ENCODE measurements at regions not wholly inside any gene's neighbourhood (a gene's known extent, or its start where the extent isn't known, plus 50 kb on each side); places are given as distances from the start of the nearest gene placed in this dataset.
"Not testable (repeated sequence)": the region's sequence is repeated elsewhere in the genome, so short reads cannot be mapped to it uniquely, and the experiment has no call there.

DNA sequence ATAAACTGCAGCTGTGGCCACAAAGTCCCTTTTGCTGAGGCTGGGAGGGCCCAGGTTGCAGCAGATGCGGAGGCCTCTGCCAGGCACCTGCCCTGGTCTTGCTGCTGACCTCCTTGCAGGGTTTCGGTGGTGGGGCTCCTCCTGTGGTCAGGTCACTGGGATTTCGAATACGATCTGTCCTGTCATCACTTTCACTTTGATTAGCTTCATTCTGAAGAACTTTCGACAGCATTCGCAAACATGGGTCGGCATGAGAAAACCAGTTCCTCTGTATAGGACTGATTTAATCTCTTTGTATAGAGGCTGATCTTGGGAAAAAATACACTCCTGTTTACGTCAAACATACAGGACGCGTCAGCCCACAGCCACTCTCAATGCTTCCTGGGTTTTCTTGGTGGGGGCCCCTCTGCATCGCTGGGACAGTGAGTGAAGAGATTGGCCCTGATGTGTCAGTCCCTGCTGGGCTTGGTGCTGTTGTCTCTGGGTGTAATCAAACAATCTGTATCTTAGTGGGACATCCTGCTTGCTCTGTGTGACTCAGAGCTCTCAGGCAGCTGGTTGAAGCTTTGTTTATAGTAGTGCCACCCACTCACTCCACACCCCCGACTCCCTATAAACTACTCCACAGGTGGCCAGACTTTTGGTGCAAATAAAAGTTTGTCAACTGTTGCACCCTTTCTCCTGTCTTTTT, 209.4 kb upstream of the CXCR4 start:
- H3K27me3 ChIP-seq (ENCODE audit: low read depth) = no peaks in the 10 kb centered on the region
- in situ Hi-C loops (cut with MboI; ENCODE audit: low sequenced_read_pairs) = no loop called here
- H3K36me3 ChIP-seq (replicated peaks) = no peaks in the 10 kb centered on the region; the same call in 1 of the 2 replicates
- H3K4me3 ChIP-seq = no peak overlapping the region
- H3K4me1 ChIP-seq = peaks cover 5% of the 10 kb centered on the region; the same call in 1 of the 2 replicates
- DNase-seq (ENCODE audit: low spot score in 2 of 2) = no peak
- no peaks in the 10 kb centered on the region for H3K9me3 ChIP-seq

DNA sequence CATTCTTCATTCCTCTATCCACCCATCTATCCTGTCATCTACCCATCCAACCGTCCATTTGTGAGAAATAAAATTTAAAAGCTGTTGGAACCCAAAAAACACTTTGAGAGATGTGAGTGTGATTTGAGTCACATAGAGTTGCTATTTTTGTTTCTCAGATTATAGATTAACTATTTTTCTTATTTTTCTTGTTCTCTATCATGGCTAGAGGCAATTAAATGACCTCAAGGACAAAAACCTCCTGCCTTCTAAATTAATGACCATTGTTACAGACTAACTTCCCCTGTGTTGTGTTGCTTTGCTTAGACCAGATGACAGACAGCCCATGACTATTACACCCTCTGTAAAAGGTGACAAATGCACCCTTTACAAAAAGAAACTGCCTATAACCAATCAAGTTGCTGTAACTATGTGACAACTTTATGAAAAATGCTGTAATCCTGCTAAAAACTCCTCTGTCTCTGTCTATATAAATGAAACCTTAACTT, 207.9 kb upstream of the CXCR4 start:
- in situ Hi-C loops (cut with MboI; ENCODE audit: low sequenced_read_pairs) = no loop called here
- Histone ChIP-seq H3K9me3 (no peaks in the 10 kb centered on the region), H3K27me3 (ENCODE audit: low read depth) (no peaks in the 10 kb centered on the region), H3K4me1 (peaks cover 5% of the 10 kb centered on the region; the same call in 1 of the 2 replicates), H3K4me3 (no peak overlapping the region), H3K36me3 (replicated peaks) (no peaks in the 10 kb centered on the region; the same call in 1 of the 2 replicates)
- DNase-seq (ENCODE audit: low spot score in 2 of 2) = no peak

DNA sequence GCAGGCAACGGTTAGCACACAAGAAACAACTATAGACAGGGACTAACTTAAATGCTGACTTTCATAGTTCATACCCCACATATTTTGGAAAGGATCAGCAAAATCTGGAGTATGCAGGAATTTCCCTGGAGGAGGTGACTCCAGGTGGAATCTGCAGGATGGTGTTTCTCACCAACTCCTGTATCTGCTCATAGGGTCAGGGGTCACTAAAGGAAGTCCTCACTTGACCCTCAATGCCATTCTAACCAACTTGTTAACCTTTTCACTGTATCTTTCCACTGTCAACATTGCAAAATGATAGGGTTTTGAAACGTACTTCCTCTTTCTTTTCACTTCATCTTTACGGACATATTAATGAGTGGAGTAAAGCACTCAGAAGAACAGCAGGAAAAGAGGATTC, 207.0 kb upstream of the CXCR4 start:
- in situ Hi-C loops (cut with MboI; ENCODE audit: low sequenced_read_pairs) = no loop called here
- Histone ChIP-seq H3K27me3 (ENCODE audit: low read depth) (no peaks in the 10 kb centered on the region), H3K9me3 (no peaks in the 10 kb centered on the region), H3K4me1 (peaks cover 5% of the 10 kb centered on the region; the same call in 1 of the 2 replicates), H3K36me3 (replicated peaks) (no peaks in the 10 kb centered on the region; the same call in 1 of the 2 replicates), H3K4me3 (no peak overlapping the region)
- DNase-seq (ENCODE audit: low spot score in 2 of 2) = no peak

DNA sequence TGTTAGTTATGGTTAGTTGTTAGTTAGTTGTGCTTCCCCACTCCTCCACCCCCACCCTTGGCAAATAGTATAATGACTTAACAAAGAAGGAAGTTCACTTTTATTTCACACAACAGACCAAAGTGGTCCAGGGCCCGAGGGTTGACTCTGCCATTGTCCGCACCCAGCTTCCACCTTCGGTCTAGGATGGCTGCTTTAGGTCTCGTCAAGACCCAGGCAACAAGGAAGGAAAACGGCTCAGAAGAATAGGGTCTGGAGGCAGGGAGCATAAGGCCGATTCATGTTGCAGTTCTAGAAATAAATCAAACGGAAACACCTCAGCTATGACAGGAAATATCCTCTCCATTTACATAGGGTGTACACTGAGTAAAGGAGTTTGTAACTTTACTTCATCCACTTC, 206.0 kb upstream of the CXCR4 start:
- in situ Hi-C loops (cut with MboI; ENCODE audit: low sequenced_read_pairs) = no loop called here
- Histone ChIP-seq H3K4me3 (no peak overlapping the region), H3K9me3 (no peaks in the 10 kb centered on the region), H3K27me3 (ENCODE audit: low read depth) (no peaks in the 10 kb centered on the region), H3K36me3 (replicated peaks) (no peaks in the 10 kb centered on the region; the same call in 1 of the 2 replicates), H3K4me1 (peaks cover 5% of the 10 kb centered on the region; the same call in 1 of the 2 replicates)
- no peak for DNase-seq (ENCODE audit: low spot score in 2 of 2)

DNA sequence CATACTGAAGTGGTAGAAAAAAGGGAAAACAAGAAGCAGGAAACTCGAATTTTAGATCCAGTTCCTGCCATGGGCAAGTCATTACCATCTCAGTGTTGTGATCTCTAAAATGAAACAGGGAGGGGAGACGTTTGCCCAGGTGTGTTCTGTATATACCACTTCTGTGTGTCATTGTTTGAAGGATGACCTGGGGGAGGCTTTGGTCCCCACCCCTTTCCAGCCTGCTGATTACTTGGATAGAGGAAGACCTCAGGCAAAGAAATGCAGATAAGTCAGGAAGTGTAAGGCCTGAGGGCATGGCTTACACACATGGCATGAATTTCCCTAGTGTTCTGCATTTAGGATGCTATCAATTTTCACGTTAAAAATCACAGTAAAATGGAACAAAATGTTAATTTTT, 205.2 kb upstream of the CXCR4 start:
- Histone ChIP-seq H3K36me3 (replicated peaks) (no peaks in the 10 kb centered on the region; the same call in 1 of the 2 replicates), H3K27me3 (ENCODE audit: low read depth) (no peaks in the 10 kb centered on the region; the same call in 1 of the 2 replicates), H3K9me3 (no peaks in the 10 kb centered on the region), H3K4me1 (peaks cover 5% of the 10 kb centered on the region; the same call in 1 of the 2 replicates), H3K4me3 (no peak overlapping the region)
- no peak for DNase-seq (ENCODE audit: low spot score in 2 of 2)
- in situ Hi-C loops (cut with MboI; ENCODE audit: low sequenced_read_pairs) = no loop called here

DNA sequence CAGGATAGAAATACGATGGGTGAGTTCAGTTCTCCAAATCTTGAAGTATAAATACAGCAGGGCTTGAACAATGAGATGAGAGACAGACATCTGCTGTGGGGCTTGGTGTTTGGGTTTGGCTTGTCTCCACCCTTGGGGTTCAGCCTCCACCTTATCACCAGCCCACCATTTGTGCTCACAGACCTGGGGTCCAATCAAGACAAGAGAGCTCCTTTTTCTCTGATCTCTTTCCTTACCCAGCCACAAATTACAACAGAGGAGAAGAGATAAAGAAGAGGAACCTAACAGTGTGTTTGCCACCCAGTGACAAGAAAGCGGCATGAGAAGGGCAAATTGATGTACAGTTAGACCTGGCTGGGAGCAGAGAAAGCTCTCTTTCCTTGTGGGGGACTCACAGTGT, 204.5 kb upstream of the CXCR4 start:
- H3K4me1 ChIP-seq = peaks cover 5% of the 10 kb centered on the region; the same call in 1 of the 2 replicates
- in situ Hi-C loops (cut with MboI; ENCODE audit: low sequenced_read_pairs) = no loop called here

DNA sequence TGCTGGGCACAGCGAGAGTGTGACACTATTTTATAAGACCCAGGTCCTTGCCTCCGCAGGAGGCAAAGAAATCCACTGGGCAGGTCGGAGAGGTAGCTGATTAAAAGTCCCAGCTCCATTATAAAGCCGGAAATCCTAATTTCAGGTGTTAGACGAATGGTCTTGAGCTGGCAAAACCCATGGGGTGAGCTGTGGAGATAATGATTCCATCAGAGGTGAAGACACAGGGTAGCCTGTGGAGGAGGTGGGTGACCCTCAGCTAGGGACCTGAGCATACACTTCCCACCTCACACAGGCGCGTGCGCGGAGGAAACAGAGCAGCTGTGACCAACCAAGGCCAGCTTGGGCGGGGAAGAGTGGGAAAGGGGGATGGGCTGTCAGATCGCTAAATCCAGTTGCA, 201.7 kb upstream of the CXCR4 start:
- Histone ChIP-seq H3K36me3 (replicated peaks) (no peaks in the 10 kb centered on the region; the same call in 1 of the 2 replicates), H3K27me3 (ENCODE audit: low read depth) (no peaks in the 10 kb centered on the region; the same call in 1 of the 2 replicates), H3K4me3 (no peak overlapping the region), H3K9me3 (no peaks in the 10 kb centered on the region), H3K4me1 (peaks cover 5% of the 10 kb centered on the region; the same call in 1 of the 2 replicates)
- no peak for DNase-seq (ENCODE audit: low spot score in 2 of 2)
- in situ Hi-C loops (cut with MboI; ENCODE audit: low sequenced_read_pairs) = no loop called here

More for the DNA sequence above, 204.5 kb upstream of the CXCR4 start:
- no peak for DNase-seq (ENCODE audit: low spot score in 2 of 2)
- no peak overlapping the region for H3K4me3 ChIP-seq
- H3K9me3 ChIP-seq = no peaks in the 10 kb centered on the region
- no peaks in the 10 kb centered on the region; the same call in 1 of the 2 replicates for H3K36me3 ChIP-seq (replicated peaks)
- no peaks in the 10 kb centered on the region; the same call in 1 of the 2 replicates for H3K27me3 ChIP-seq (ENCODE audit: low read depth)

DNA sequence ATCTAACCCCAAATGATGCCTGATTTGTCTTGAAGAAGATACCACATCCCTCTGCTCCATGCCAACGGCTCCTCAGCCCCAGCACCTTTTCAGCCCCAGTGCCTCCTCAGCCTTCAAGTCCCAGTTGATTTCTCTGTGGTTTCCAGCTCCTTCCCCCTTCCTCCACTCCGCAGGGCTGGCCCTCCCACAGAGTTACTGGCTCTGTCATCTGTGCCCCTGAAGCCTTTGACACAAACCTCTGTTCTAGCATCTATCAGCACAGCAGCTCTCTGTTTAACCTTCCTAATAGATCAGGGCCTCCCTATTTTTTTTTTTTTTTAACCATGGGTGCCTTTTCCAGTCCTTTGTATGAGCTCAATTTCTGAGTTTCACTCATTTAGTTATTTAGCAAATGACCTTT, 201.3 kb upstream of the CXCR4 start:
- Histone ChIP-seq H3K27me3 (ENCODE audit: low read depth) (no peaks in the 10 kb centered on the region; the same call in 1 of the 2 replicates), H3K36me3 (replicated peaks) (no peaks in the 10 kb centered on the region), H3K4me1 (peaks cover under 1% of the 10 kb centered on the region; the same call in 1 of the 2 replicates), H3K4me3 (no peak overlapping the region), H3K9me3 (no peaks in the 10 kb centered on the region)
- in situ Hi-C loops (cut with MboI; ENCODE audit: low sequenced_read_pairs) = no loop called here
- no peak for DNase-seq (ENCODE audit: low spot score in 2 of 2)

DNA sequence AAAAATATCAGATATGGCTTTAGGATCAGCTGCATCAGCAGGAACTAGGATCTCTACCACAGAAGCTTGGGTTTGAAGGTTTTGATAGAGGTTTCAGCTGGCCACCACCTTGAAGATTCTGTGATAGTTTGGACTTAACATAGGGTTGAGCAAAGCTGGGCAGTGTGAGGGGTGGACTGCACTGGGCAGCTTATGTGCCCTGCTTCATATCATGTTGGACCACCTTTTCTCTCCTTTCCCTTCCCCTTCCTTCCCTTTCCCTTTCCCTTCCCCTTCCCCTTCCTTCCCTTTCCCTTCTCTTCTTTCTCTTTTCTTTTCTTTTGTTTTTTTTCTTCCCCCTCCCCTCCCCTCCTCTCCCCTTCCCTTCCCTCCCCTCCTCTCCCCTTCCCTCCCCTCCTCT, 196.3 kb upstream of the CXCR4 start:
- Histone ChIP-seq H3K4me1 (no peaks in the 10 kb centered on the region), H3K36me3 (replicated peaks) (no peaks in the 10 kb centered on the region), H3K27me3 (ENCODE audit: low read depth) (no peaks in the 10 kb centered on the region; the same call in 1 of the 2 replicates), H3K4me3 (no peak overlapping the region), H3K9me3 (no peaks in the 10 kb centered on the region)
- in situ Hi-C loops (cut with MboI; ENCODE audit: low sequenced_read_pairs) = no loop called here
- DNase-seq (ENCODE audit: low spot score in 2 of 2) = no peak

DNA sequence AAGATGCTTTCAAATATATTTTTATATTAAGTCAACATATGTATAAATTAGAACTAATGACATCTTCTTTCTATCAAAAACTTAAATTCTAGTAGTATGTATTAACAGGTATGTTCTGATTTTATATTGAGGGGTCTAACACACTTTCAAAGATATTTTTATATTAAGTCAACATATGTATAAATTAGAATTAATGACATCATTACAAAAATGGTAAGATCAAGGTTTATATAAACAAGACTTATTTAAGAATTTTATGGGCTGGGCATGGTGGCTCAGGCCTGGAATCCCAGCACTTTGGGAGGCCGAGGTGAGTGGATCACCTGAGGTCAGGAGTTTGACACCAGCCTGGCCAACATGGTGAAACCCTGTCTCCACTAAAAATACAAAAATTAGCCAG, 194.6 kb upstream of the CXCR4 start:
- DNase-seq (ENCODE audit: low spot score in 2 of 2); H3K4me1 ChIP-seq; H3K27me3 ChIP-seq (ENCODE audit: low read depth); H3K4me3 ChIP-seq; H3K36me3 ChIP-seq (replicated peaks); in situ Hi-C loops (cut with MboI; ENCODE audit: low sequenced_read_pairs); H3K9me3 ChIP-seq: not testable (repeated sequence)

DNA sequence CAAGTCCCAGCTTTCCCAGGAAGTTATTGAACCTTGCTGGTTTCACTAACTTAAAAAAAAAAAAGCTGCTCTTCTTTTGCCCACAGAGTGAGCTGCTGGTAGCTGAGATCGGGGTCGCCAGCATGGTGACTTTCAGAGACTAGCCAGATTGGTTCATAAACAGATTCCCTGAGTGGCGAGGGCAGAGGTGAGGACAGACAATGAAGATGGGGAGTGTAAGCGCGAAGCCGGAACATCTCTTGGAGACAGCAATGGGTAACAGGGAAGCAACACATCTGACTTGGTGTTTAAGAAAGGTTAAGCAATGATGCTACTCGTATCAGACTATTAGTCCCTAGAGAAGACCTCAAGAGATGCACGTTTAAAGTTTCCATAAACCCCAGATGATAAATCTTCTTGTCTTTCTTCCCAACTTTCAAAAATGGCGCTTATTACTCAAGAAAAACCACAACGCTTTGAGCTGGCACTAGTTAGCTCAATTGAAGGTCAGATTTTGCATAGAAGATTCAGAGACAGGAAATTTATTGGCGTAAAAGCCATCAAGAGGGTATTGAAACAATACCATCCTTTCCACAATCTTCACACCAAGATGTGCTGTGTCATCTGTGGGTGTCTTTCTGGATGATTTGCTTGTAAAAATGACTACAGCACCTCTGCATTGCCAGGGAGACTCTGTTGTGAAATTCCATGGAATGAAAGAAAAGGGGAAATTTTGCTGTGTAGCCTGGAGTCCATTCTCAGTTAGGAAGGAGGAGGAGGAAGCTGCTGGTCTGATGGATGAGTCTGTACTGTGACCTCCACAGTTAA, 193.1 kb upstream of the CXCR4 start:
- Histone ChIP-seq H3K27me3 (ENCODE audit: low read depth) (no peaks in the 10 kb centered on the region), H3K4me1 (no peaks in the 10 kb centered on the region), H3K4me3 (no peak overlapping the region), H3K36me3 (replicated peaks) (no peaks in the 10 kb centered on the region), H3K9me3 (no peaks in the 10 kb centered on the region)
- DNase-seq (ENCODE audit: low spot score in 2 of 2) = no peak
- in situ Hi-C loops (cut with MboI; ENCODE audit: low sequenced_read_pairs) = no loop called here

DNA sequence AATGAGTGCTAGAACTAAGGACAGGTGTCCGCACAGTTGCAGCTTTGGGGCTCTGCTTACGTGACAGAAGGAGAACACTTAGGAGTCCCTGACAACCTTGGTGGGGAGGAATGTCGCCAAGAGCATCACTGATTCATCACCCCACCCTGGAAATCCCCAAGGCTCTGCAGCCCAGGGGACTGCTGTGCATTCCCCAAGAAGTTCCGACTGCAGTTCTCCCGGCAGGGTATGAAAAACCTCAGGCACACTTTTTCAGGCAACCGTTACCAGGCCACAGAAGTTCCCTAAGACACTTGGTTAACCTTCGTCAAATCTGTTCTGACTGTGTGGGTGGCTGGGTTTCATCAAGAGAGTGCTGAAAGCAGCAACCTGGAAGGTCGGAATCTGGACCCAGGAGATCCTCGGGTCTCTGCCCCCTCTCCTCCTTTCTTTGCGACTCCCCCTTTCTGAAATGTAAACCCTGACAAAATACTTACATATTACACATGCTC, 192.1 kb upstream of the CXCR4 start:
- H3K9me3 ChIP-seq = no peaks in the 10 kb centered on the region
- no peaks in the 10 kb centered on the region for H3K36me3 ChIP-seq (replicated peaks)
- in situ Hi-C loops (cut with MboI; ENCODE audit: low sequenced_read_pairs) = no loop called here
- H3K27me3 ChIP-seq (ENCODE audit: low read depth) = no peaks in the 10 kb centered on the region; the same call in 1 of the 2 replicates
- H3K4me3 ChIP-seq = no peak overlapping the region
- DNase-seq (ENCODE audit: low spot score in 2 of 2) = no peak
- no peaks in the 10 kb centered on the region for H3K4me1 ChIP-seq

DNA sequence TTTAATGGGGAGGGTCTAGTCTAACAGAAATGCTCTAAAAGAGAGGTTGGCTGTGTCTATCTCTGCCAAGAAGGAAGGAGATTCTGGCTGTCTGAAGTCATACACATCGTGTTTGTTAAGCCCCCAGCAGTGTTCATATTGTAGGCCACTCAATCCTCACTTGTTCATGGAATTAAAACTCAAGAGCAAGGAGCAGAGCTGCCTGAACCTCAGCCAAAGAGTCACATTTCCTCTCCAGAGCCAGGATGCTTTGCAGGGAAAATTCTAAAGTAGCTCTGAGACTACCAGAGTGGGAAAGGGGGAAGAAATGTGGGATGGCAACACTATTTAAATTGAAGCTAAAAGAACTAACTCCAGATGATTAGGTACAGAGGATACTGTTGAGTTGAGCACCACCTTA, 190.7 kb upstream of the CXCR4 start:
- Histone ChIP-seq H3K36me3 (replicated peaks) (no peaks in the 10 kb centered on the region), H3K4me3 (no peak overlapping the region), H3K9me3 (no peaks in the 10 kb centered on the region), H3K4me1 (no peaks in the 10 kb centered on the region), H3K27me3 (ENCODE audit: low read depth) (no peaks in the 10 kb centered on the region; the same call in 1 of the 2 replicates)
- no peak for DNase-seq (ENCODE audit: low spot score in 2 of 2)
- in situ Hi-C loops (cut with MboI; ENCODE audit: low sequenced_read_pairs) = no loop called here

DNA sequence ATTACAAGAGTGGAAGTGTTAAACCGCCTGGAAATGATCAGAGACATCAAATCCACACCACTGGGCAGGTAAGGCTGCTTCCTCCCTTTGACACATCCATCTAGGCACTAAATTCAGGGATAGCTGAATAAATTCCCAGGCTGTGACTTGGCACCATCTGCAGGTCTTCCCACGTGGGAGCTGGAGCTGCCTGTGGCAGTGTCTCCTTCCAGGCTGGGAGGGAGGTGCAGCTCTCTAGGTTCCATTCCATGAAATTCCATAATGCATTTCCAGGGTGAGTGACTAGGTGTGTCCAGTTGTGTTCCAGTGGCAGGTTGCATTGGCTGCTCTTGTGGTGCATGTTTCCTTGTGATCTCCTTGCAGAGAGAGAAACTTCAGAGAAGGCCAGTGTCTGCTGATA, 188.9 kb upstream of the CXCR4 start:
- no peak overlapping the region for H3K4me3 ChIP-seq
- no peaks in the 10 kb centered on the region for H3K36me3 ChIP-seq (replicated peaks)
- DNase-seq (ENCODE audit: low spot score in 2 of 2) = no peak
- in situ Hi-C loops (cut with MboI; ENCODE audit: low sequenced_read_pairs) = no loop called here
- H3K4me1 ChIP-seq = no peaks in the 10 kb centered on the region
- peaks cover 9% of the 10 kb centered on the region; the same call in 1 of the 2 replicates for H3K27me3 ChIP-seq (ENCODE audit: low read depth)
- H3K9me3 ChIP-seq = no peaks in the 10 kb centered on the region
